ENCODE measurements at regions not wholly inside any gene's neighbourhood (a gene's known extent, or its start where the extent isn't known, plus 50 kb on each side); places are given as distances from the start of the nearest gene placed in this dataset.

- no peaks in the 10 kb centered on the region for H3K9me3 ChIP-seq (ENCODE audit: insufficient read depth, low read depth, low read length)
- H4K20me1 ChIP-seq (ENCODE audit: insufficient read depth, low read length, poor library complexity, severe bottlenecking): no peaks in the 10 kb centered on the region
- H2AFZ ChIP-seq (ENCODE audit: low read length): peak overlapping the region; percentile 37; the same call in 1 of the 2 replicates
- H3K27me3 ChIP-seq (ENCODE audit: insufficient read depth, low read length, poor library complexity, severe bottlenecking): no peaks in the 10 kb centered on the region
- TF ChIP-seq EZH2phosphoT487 (IDR thresholded peaks at IDR 0.05; ENCODE audit: borderline replicate concordance) (no peak), CTCF (conservative IDR thresholded peaks at IDR 0.05; ENCODE audit: low read length) (no peak)
- peak overlapping the region; percentile 74 for H3K4me2 ChIP-seq (ENCODE audit: low read depth, low read length, poor library complexity, severe bottlenecking)
- peak overlapping the region; percentile 72 for H3K9ac ChIP-seq (ENCODE audit: low read depth, low read length, poor library complexity, severe bottlenecking)
- H3K79me2 ChIP-seq (ENCODE audit: insufficient read depth, low read length): no peaks in the 10 kb centered on the region
- no peaks in the 10 kb centered on the region for H3K9me2 ChIP-seq (replicated peaks; ENCODE audit: low read depth, low read length)
- H3K36me3 ChIP-seq (ENCODE audit: insufficient read depth, low read length): no peaks in the 10 kb centered on the region
- H3F3A ChIP-seq (ENCODE audit: low read depth): no peaks in the 10 kb centered on the region
- H3K4me3 ChIP-seq (ENCODE audit: low read length, poor library complexity, severe bottlenecking): peak overlapping the region; percentile 76
- peaks cover 17% of the 10 kb centered on the region for H3K4me1 ChIP-seq (ENCODE audit: insufficient read depth, low read length, poor library complexity, severe bottlenecking)
Observed at GRCh38 chr1:222896630-222897526, 82.0 kb downstream of the DISP1 start.

- Histone ChIP-seq H3K9ac (ENCODE audit: low read depth, low read length, poor library complexity, severe bottlenecking) (peak overlapping the region; percentile 72), H4K20me1 (ENCODE audit: insufficient read depth, low read length, poor library complexity, severe bottlenecking) (no peaks in the 10 kb centered on the region), H3K27me3 (ENCODE audit: insufficient read depth, low read length, poor library complexity, severe bottlenecking) (no peaks in the 10 kb centered on the region), H2AFZ (ENCODE audit: low read length) (peak overlapping the region; percentile 37), H3K9me3 (ENCODE audit: insufficient read depth, low read depth, low read length) (no peaks in the 10 kb centered on the region), H3K4me2 (ENCODE audit: low read depth, low read length, poor library complexity, severe bottlenecking) (peak overlapping the region; percentile 74), H3K36me3 (ENCODE audit: insufficient read depth, low read length) (no peaks in the 10 kb centered on the region), H3K79me2 (ENCODE audit: insufficient read depth, low read length) (no peaks in the 10 kb centered on the region), H3K4me3 (ENCODE audit: low read length, poor library complexity, severe bottlenecking) (peak overlapping the region; percentile 76), H3F3A (ENCODE audit: low read depth) (no peaks in the 10 kb centered on the region), H3K9me2 (replicated peaks; ENCODE audit: low read depth, low read length) (no peaks in the 10 kb centered on the region), H3K4me1 (ENCODE audit: insufficient read depth, low read length, poor library complexity, severe bottlenecking) (peaks cover 17% of the 10 kb centered on the region)
- TF ChIP-seq CTCF (conservative IDR thresholded peaks at IDR 0.05; ENCODE audit: low read length) (no peak), EZH2phosphoT487 (IDR thresholded peaks at IDR 0.05; ENCODE audit: borderline replicate concordance) (no peak)
Observed at GRCh38 chr1:222897527-222898190, 82.8 kb downstream of the DISP1 start.

- Histone ChIP-seq H2AFZ (ENCODE audit: low read length) (peak overlapping the region; percentile 37), H3K4me2 (ENCODE audit: low read depth, low read length, poor library complexity, severe bottlenecking) (peak overlapping the region; percentile 74), H3K79me2 (ENCODE audit: insufficient read depth, low read length) (no peaks in the 10 kb centered on the region), H3K9me3 (ENCODE audit: insufficient read depth, low read depth, low read length) (no peaks in the 10 kb centered on the region), H3K27me3 (ENCODE audit: insufficient read depth, low read length, poor library complexity, severe bottlenecking) (no peaks in the 10 kb centered on the region), H3F3A (ENCODE audit: low read depth) (no peaks in the 10 kb centered on the region), H3K9ac (ENCODE audit: low read depth, low read length, poor library complexity, severe bottlenecking) (peak overlapping the region; percentile 72), H3K36me3 (ENCODE audit: insufficient read depth, low read length) (no peaks in the 10 kb centered on the region), H3K9me2 (replicated peaks; ENCODE audit: low read depth, low read length) (no peaks in the 10 kb centered on the region), H3K4me3 (ENCODE audit: low read length, poor library complexity, severe bottlenecking) (peak overlapping the region; percentile 76), H3K4me1 (ENCODE audit: insufficient read depth, low read length, poor library complexity, severe bottlenecking) (peaks cover 17% of the 10 kb centered on the region), H4K20me1 (ENCODE audit: insufficient read depth, low read length, poor library complexity, severe bottlenecking) (no peaks in the 10 kb centered on the region)
- no peak for TF ChIP-seq CTCF (conservative IDR thresholded peaks at IDR 0.05; ENCODE audit: low read length)
- TF ChIP-seq EZH2phosphoT487 (IDR thresholded peaks at IDR 0.05; ENCODE audit: borderline replicate concordance): no peak
Observed at GRCh38 chr1:222898191-222898527, 83.3 kb downstream of the DISP1 start.

All from Loucy (cell line).